Astrocyte (in vitro differentiated cells and primary cell): ENCODE measurements at regions not wholly inside any gene's neighbourhood (a gene's known extent, or its start where the extent isn't known, plus 50 kb on each side); places are given as distances from the start of the nearest gene placed in this dataset.

Experiments used
- EZH2 ChIP-seq: IDR thresholded peaks from 2 replicates; pipeline ENCODE4 v1.6.1; 2012; ENCODE audit warnings: mild to moderate bottlenecking, low read length, inconsistent platforms; ENCODE audit not compliant: insufficient read depth
- TF ChIP-seq, protein P1 (sequence below): IDR thresholded peaks from 2 replicates; pipeline ENCODE4 v1.5.1; 2011; ENCODE audit warnings: low read depth, mild to moderate bottlenecking, inconsistent platforms, low read length, moderate library complexity; ENCODE audit not compliant: insufficient read depth

- TF ChIP-seq, protein P1, sequence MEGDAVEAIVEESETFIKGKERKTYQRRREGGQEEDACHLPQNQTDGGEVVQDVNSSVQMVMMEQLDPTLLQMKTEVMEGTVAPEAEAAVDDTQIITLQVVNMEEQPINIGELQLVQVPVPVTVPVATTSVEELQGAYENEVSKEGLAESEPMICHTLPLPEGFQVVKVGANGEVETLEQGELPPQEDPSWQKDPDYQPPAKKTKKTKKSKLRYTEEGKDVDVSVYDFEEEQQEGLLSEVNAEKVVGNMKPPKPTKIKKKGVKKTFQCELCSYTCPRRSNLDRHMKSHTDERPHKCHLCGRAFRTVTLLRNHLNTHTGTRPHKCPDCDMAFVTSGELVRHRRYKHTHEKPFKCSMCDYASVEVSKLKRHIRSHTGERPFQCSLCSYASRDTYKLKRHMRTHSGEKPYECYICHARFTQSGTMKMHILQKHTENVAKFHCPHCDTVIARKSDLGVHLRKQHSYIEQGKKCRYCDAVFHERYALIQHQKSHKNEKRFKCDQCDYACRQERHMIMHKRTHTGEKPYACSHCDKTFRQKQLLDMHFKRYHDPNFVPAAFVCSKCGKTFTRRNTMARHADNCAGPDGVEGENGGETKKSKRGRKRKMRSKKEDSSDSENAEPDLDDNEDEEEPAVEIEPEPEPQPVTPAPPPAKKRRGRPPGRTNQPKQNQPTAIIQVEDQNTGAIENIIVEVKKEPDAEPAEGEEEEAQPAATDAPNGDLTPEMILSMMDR, result no peak
- no peak for TF ChIP-seq EZH2
Measured at GRCh38 chr6:7035837-7036249, 71.9 kb upstream of the RREB1 start.
